GM10248 (cell line): ENCODE measurements at regions not wholly inside any gene's neighbourhood (a gene's known extent, or its start where the extent isn't known, plus 50 kb on each side); places are given as distances from the start of the nearest gene placed in this dataset.

Source experiments
- CTCF ChIA-PET: fragments of 300-600 bp; sonication (Branson Sonifier 250); formaldehyde crosslinking; extraction: SDS; loops from one replicate; lab custom pipeline; 2021; ENCODE audit warnings: antibody characterized with exemption; lab: Yijun Ruan, JAX
- POLR2A ChIA-PET: fragments of 350-650 bp; sonication (Branson Sonifier 250); formaldehyde crosslinking; extraction: SDS; loops from one replicate; lab custom pipeline; 2020; ENCODE audit warnings: antibody characterized with exemption; lab: Yijun Ruan, JAX
- DNase-seq: peaks from one replicate; pipeline ENCODE4 v3.0.0; 2012; ENCODE audit errors: extremely low spot score
- TF ChIP-seq, protein P1 (sequence below): IDR thresholded peaks from 2 replicates; pipeline ENCODE4 v1.5.1; 2012; ENCODE audit warnings: mild to moderate bottlenecking, low read depth; ENCODE audit errors: extremely low read depth, missing control alignments, control extremely low read depth

GRCh38 chr4:179437962-179438361 lies 1995.7 kb upstream of the AGA start:
- CTCF ChIA-PET = no interaction called here
- POLR2A ChIA-PET = no interaction called here
- DNase-seq = no peak
- TF ChIP-seq, protein P1, sequence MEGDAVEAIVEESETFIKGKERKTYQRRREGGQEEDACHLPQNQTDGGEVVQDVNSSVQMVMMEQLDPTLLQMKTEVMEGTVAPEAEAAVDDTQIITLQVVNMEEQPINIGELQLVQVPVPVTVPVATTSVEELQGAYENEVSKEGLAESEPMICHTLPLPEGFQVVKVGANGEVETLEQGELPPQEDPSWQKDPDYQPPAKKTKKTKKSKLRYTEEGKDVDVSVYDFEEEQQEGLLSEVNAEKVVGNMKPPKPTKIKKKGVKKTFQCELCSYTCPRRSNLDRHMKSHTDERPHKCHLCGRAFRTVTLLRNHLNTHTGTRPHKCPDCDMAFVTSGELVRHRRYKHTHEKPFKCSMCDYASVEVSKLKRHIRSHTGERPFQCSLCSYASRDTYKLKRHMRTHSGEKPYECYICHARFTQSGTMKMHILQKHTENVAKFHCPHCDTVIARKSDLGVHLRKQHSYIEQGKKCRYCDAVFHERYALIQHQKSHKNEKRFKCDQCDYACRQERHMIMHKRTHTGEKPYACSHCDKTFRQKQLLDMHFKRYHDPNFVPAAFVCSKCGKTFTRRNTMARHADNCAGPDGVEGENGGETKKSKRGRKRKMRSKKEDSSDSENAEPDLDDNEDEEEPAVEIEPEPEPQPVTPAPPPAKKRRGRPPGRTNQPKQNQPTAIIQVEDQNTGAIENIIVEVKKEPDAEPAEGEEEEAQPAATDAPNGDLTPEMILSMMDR = no peak

DNA sequence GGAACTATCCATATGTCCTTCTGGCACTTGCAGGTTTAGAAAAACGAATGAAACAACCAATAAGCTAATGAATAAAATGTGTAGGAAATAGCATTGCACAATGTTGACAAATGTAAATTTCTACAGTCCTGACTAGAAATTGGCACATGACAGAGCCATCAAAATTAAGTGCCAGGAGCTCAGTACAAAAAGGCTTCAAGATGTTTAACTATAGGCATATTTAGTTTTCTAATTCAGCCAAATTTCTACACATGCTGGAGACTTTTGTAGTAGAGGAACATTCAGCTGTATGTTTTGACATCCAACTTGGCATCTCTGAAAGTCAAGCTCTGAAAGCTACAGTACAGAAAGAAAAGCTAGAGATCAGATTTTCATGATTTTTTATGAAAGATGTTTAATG lies 1999.4 kb upstream of the AGA start:
- CTCF ChIA-PET = interaction anchor here (1.3 kb wide), 1 partner anchor 16 kb away, joined by 4 read pairs; no protein-coding TSS in a partner anchor
- TF ChIP-seq, protein P1 = no peak
- DNase-seq = no peak
- POLR2A ChIA-PET = no interaction called here

GRCh38 chr4:179447308-179447707 lies 2005.1 kb upstream of the AGA start:
- ChIA-PET CTCF (no interaction called here), POLR2A (no interaction called here)
- TF ChIP-seq, protein P1 = no peak
- DNase-seq = no peak

GRCh38 chr4:179465131-179465797 lies 2023.0 kb upstream of the AGA start:
- ChIA-PET POLR2A (no interaction called here), CTCF (no interaction called here)
- no peak for DNase-seq
- TF ChIP-seq, protein P1 = no peak

GRCh38 chr4:179467878-179468277 lies 2025.6 kb upstream of the AGA start:
- POLR2A ChIA-PET = no interaction called here
- CTCF ChIA-PET = no interaction called here
- TF ChIP-seq, protein P1 = no peak
- DNase-seq = no peak

DNA sequence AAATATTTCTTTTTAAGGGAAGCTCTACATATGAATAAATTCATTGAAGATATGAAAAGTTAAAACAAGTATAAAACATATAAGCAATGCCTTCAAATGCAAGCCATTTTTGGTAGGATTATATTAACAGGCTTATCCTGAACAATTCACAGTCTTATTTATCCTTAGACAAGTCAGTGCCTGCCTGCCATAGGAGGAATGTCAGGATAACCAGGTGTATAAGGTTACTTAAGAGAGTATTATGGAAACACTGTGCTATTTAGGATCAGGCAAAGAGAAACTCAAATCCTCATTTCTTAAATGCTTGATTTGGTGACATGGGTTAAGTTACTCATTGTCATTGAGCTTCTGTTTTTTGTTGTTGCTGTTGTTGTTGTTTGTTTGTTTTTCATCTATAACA lies 2029.9 kb upstream of the AGA start:
- TF ChIP-seq, protein P1 = no peak
- ChIA-PET POLR2A (no interaction called here), CTCF (no interaction called here)
- no peak for DNase-seq

DNA sequence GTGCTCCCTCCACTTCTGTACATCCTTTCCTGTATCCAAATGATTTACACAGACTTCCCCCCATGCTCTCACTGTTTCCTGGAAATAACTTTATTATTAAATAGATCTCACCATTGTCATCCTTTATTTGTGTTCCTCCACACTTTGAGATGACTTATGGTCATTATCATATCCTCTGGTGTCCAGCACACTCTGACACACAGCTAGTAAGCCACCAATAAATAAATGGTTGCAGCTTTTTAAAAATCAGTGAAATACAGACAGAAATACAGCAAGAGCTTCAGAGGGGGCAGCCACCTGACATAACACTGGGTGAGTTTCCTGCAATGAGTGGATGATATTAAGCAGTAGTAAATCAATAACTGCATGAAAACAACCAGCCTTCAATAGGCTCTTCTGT lies 2036.4 kb upstream of the AGA start:
- TF ChIP-seq, protein P1 = no peak
- DNase-seq = no peak
- POLR2A ChIA-PET = no interaction called here
- CTCF ChIA-PET = no interaction called here
